ENCODE measurements at regions not wholly inside any gene's neighbourhood (a gene's known extent, or its start where the extent isn't known, plus 50 kb on each side); places are given as distances from the start of the nearest gene placed in this dataset.

DNA sequence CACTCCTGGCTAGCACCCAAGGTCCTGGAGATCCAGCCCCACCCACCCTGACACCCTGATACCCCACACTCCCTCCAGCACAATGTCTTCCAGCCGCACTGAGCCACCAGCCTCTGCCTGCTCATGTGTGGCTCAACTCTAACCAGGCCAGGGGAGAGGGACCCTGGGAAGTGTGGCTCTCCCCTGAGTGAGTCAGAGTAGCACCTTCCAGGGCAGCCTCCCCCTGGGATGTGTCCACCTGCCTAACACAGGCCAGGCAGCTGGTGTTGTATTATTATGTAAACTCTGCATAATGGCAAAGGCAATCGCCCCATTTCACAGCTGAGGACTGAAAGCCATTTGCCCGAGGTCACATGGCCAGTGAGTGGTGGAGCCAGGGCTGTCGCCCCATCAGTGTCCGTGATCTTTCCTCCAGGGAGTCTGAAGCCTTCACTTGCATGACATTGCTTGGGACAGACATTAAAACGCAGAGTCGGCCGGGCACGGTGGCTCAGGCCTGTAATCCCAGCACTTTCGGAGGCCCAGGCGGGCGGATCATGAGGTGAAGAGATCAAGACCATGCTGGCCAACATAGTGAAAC, 84.2 kb upstream of the FOXF1 start:
- DNase-seq (no peak), ATAC-seq (no peak)
- no peaks in the 10 kb centered on the region for H3K4me1 Mint-ChIP-seq
- H3K27me3 Mint-ChIP-seq: no peaks in the 10 kb centered on the region
- H3K36me3 Mint-ChIP-seq: no peaks in the 10 kb centered on the region
- CTCF ChIA-PET: no interaction called here
- no peak overlapping the region for H3K4me3 Mint-ChIP-seq
- H3K9me3 Mint-ChIP-seq (ENCODE audit: low read depth): no peaks in the 10 kb centered on the region
- H3K27ac Mint-ChIP-seq: no peak overlapping the region

DNA sequence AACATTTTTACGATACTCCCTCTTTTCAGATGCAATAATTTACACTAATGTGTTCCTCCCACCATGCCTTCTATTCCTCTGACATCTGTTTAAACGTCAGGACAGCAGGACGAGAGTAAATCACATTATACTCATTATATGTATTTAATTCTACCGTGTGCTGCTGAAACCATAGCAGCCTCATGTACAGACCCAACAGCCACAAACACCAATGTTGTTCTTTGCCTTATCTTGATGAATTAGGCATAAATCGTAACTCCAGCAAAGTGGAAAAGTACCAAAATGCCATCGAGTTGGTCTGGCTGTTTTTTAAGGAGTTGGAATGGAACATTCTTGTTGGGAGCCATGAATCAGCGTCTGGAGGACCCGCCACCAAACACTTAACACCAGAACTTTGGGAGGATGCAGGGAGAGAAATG, 82.9 kb upstream of the FOXF1 start:
- CTCF ChIA-PET: no interaction called here
- Mint-ChIP-seq H3K27ac (no peak overlapping the region), H3K36me3 (no peaks in the 10 kb centered on the region)

GRCh38 chr16:86428729-86429517, 81.4 kb upstream of the FOXF1 start:
- Mint-ChIP-seq H3K4me1 (no peaks in the 10 kb centered on the region), H3K4me3 (no peak overlapping the region), H3K9me3 (ENCODE audit: low read depth) (no peaks in the 10 kb centered on the region), H3K36me3 (no peaks in the 10 kb centered on the region), H3K27me3 (no peaks in the 10 kb centered on the region), H3K27ac (no peak overlapping the region)
- DNase-seq (no peak), ATAC-seq (no peak)
- CTCF ChIA-PET: no interaction called here

More for the DNA sequence above, 82.9 kb upstream of the FOXF1 start:
- no peaks in the 10 kb centered on the region for H3K4me1 Mint-ChIP-seq
- no peak overlapping the region for H3K4me3 Mint-ChIP-seq
- no peaks in the 10 kb centered on the region for H3K9me3 Mint-ChIP-seq (ENCODE audit: low read depth)
- no peak for ATAC-seq
- DNase-seq: no peak
- H3K27me3 Mint-ChIP-seq: no peaks in the 10 kb centered on the region

DNA sequence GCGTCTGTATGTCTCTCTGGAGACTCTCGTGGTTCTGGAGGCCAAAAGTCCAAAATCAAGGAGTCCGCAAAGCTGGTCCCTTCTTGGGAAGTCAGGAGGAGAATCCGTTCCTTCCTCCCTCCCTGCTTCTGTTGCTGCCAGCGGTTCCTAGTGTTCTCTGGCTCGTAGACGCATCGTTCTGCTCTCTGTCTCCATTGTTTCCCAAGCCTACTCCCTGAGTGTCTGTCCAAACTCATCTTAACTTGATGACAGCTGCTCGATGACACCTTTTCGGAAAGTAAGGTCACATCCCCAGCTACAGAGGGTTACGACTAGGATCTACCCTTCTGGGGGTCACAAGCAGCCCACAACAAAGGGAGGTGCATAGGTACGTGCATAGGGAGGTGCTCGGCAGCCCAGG, 80.7 kb upstream of the FOXF1 start:
- CTCF ChIA-PET: no interaction called here
- no peaks in the 10 kb centered on the region for H3K27me3 Mint-ChIP-seq
- ATAC-seq: no peak
- no peaks in the 10 kb centered on the region for H3K4me1 Mint-ChIP-seq
- no peak overlapping the region for H3K27ac Mint-ChIP-seq
- DNase-seq: no peak
- no peaks in the 10 kb centered on the region for H3K36me3 Mint-ChIP-seq
- no peak overlapping the region for H3K4me3 Mint-ChIP-seq
- no peaks in the 10 kb centered on the region for H3K9me3 Mint-ChIP-seq (ENCODE audit: low read depth)

- Mint-ChIP-seq H3K4me1 (no peaks in the 10 kb centered on the region), H3K27ac (no peak overlapping the region), H3K27me3 (no peaks in the 10 kb centered on the region), H3K4me3 (no peak overlapping the region), H3K9me3 (ENCODE audit: low read depth) (no peaks in the 10 kb centered on the region), H3K36me3 (no peaks in the 10 kb centered on the region)
- ATAC-seq (no peak), DNase-seq (no peak)
- CTCF ChIA-PET: no interaction called here
These were observed 79.5 kb upstream of the FOXF1 start for GRCh38 chr16:86430814-86431213.

DNA sequence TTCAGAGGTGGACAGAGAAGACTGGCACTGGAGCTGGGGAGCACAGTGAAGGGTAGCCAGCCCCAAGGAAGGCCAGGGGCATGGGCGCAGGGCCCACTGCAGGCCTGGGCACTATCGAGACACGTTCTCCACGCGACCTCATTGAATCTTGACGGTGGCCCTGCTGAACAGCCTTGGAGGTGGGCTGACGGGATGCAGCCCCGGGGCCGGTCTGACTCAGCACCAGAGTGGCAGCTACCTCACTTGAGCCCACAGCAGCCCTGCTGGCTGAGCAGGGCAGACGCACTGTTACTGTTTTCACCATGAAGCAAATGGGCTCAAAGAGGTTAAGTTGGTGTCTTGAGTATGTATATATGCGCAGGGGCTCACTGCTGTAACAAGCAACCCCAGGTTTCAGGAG, 78.8 kb upstream of the FOXF1 start:
- no peaks in the 10 kb centered on the region for H3K4me1 Mint-ChIP-seq
- no peak overlapping the region for H3K27ac Mint-ChIP-seq
- CTCF ChIA-PET: no interaction called here
- H3K36me3 Mint-ChIP-seq: no peaks in the 10 kb centered on the region
- H3K4me3 Mint-ChIP-seq: no peak overlapping the region
- DNase-seq: no peak
- no peak for ATAC-seq
- H3K27me3 Mint-ChIP-seq: no peaks in the 10 kb centered on the region
- H3K9me3 Mint-ChIP-seq (ENCODE audit: low read depth): no peaks in the 10 kb centered on the region

DNA sequence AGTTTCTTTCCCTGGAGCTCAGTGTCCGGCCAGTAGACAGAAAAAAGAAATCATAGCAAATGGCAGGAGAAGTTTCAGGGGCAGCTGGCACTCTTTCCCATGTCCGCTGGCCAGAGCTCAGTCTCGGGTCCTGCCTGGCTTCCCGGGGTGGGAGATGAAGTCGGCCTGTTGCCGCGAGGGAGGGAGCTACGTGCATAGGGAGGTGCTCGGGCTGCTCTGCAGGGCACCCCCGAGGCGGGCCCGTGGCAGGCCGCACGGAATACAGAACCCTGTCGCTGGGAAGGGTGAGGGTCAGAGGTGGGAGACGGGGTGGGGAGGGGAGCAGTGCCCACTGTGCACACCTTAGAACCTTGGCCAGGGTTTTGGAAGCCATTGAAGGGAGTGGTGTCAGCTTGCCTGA, 78.3 kb upstream of the FOXF1 start:
- CTCF ChIA-PET: no interaction called here
- no peaks in the 10 kb centered on the region for H3K36me3 Mint-ChIP-seq

GRCh38 chr16:86432691-86433090, 77.6 kb upstream of the FOXF1 start:
- ATAC-seq (no peak), DNase-seq (no peak)
- no peaks in the 10 kb centered on the region for H3K4me1 Mint-ChIP-seq
- H3K27me3 Mint-ChIP-seq: no peaks in the 10 kb centered on the region
- H3K27ac Mint-ChIP-seq: no peak overlapping the region
- CTCF ChIA-PET: no interaction called here
- no peaks in the 10 kb centered on the region for H3K36me3 Mint-ChIP-seq
- no peaks in the 10 kb centered on the region for H3K9me3 Mint-ChIP-seq (ENCODE audit: low read depth)
- H3K4me3 Mint-ChIP-seq: no peak overlapping the region

More for the DNA sequence above, 78.3 kb upstream of the FOXF1 start:
- Mint-ChIP-seq H3K27ac (no peak overlapping the region), H3K4me1 (no peaks in the 10 kb centered on the region), H3K9me3 (ENCODE audit: low read depth) (no peaks in the 10 kb centered on the region), H3K4me3 (no peak overlapping the region), H3K27me3 (no peaks in the 10 kb centered on the region)
- ATAC-seq (no peak), DNase-seq (no peak)

- Mint-ChIP-seq H3K27ac (no peak overlapping the region), H3K9me3 (ENCODE audit: low read depth) (no peaks in the 10 kb centered on the region), H3K4me3 (no peak overlapping the region), H3K27me3 (no peaks in the 10 kb centered on the region), H3K36me3 (no peaks in the 10 kb centered on the region), H3K4me1 (no peaks in the 10 kb centered on the region)
- no peak for ATAC-seq
- CTCF ChIA-PET: no interaction called here
- DNase-seq: no peak
These were observed 73.7 kb upstream of the FOXF1 start for GRCh38 chr16:86436466-86437185.

- Mint-ChIP-seq H3K27me3 (no peaks in the 10 kb centered on the region), H3K9me3 (ENCODE audit: low read depth) (no peaks in the 10 kb centered on the region), H3K36me3 (no peaks in the 10 kb centered on the region), H3K4me1 (no peaks in the 10 kb centered on the region), H3K27ac (no peak overlapping the region), H3K4me3 (no peak overlapping the region)
- ATAC-seq: no peak
- DNase-seq: no peak
- CTCF ChIA-PET: no interaction called here
These were observed 73.0 kb upstream of the FOXF1 start for GRCh38 chr16:86437348-86437747.

DNA sequence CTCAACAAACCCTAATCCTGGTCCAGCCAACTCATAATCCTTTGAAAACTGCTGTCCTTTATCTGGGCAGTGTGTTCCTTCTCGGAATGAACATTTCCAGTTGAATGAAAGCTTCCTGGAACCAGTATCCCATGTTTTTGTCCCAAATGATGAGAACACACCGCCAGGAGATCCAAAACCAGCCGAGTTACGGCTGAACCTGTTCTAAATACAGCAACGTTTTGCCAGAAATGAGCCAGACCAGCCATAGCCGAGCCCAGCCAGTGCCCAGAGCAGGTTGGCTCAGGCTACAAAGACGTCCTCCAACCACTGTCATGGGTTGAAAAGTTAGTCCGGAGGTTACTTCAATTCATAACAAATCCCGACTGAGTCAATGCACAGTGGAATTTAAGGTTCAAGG, 67.6 kb upstream of the FOXF1 start:
- H3K27ac Mint-ChIP-seq: no peak overlapping the region
- no peaks in the 10 kb centered on the region for H3K9me3 Mint-ChIP-seq (ENCODE audit: low read depth)
- no peaks in the 10 kb centered on the region for H3K4me1 Mint-ChIP-seq
- no peak overlapping the region for H3K4me3 Mint-ChIP-seq
- peaks cover 12% of the 10 kb centered on the region for H3K27me3 Mint-ChIP-seq
- CTCF ChIA-PET: no interaction called here
- H3K36me3 Mint-ChIP-seq: no peaks in the 10 kb centered on the region
- DNase-seq: no peak
- ATAC-seq: no peak

GRCh38 chr16:86443508-86444147, 66.7 kb upstream of the FOXF1 start:
- ATAC-seq (no peak), DNase-seq (no peak)
- Mint-ChIP-seq H3K4me1 (no peaks in the 10 kb centered on the region), H3K27ac (no peak overlapping the region), H3K27me3 (peaks cover 12% of the 10 kb centered on the region), H3K9me3 (ENCODE audit: low read depth) (no peaks in the 10 kb centered on the region), H3K36me3 (no peaks in the 10 kb centered on the region), H3K4me3 (no peak overlapping the region)
- CTCF ChIA-PET: no interaction called here

DNA sequence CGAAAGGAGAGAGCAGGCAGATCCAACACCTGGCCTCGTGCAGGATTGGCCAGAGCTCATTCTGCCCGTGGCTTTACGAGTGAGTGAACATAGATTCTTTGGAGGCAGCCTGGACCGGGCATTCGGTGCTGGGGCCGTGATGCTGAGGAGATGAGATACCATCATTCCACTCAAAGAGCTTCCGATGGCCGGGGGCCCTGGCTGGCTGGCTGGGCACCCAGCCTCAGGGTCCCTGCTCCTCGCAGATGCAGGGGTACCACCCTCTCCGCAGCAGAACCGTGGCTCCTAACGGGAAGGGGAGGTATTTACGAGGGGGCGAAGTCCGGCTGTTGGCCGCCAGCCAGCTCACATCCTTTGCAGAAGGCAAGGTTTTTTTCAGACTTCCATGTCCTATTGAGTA, 66.1 kb upstream of the FOXF1 start:
- H3K36me3 Mint-ChIP-seq: no peaks in the 10 kb centered on the region
- ATAC-seq (no peak), DNase-seq (no peak)
- H3K27me3 Mint-ChIP-seq: peaks cover 12% of the 10 kb centered on the region
- no peaks in the 10 kb centered on the region for H3K4me1 Mint-ChIP-seq
- CTCF ChIA-PET: no interaction called here
- H3K9me3 Mint-ChIP-seq (ENCODE audit: low read depth): no peaks in the 10 kb centered on the region
- no peak overlapping the region for H3K4me3 Mint-ChIP-seq
- no peak overlapping the region for H3K27ac Mint-ChIP-seq

GRCh38 chr16:86444661-86445060, 65.7 kb upstream of the FOXF1 start:
- DNase-seq (no peak), ATAC-seq (no peak)
- H3K27ac Mint-ChIP-seq: no peak overlapping the region
- H3K27me3 Mint-ChIP-seq: peaks cover 12% of the 10 kb centered on the region
- no peaks in the 10 kb centered on the region for H3K36me3 Mint-ChIP-seq
- CTCF ChIA-PET: no interaction called here
- H3K9me3 Mint-ChIP-seq (ENCODE audit: low read depth): no peaks in the 10 kb centered on the region
- H3K4me3 Mint-ChIP-seq: no peak overlapping the region
- H3K4me1 Mint-ChIP-seq: no peaks in the 10 kb centered on the region

Data from activated CD8-positive, alpha-beta memory T cell treated with anti-CD3 and anti-CD28 coated beads, Interleukin-2, amount 10 ng/mL, durations not matched to agents 7 days and 5 days (primary cell).